Prostate gland (tissue), 2 donors: ENCODE measurements at regions not wholly inside any gene's neighbourhood (a gene's known extent, or its start where the extent isn't known, plus 50 kb on each side); places are given as distances from the start of the nearest gene placed in this dataset.

ENCODE experiments used
- POLR2A ChIP-seq: fragments of 450-650 bp; IDR thresholded peaks from one replicate; pipeline ENCODE4 v1.6.1; 2016; ENCODE audit warnings: antibody characterized with exemption, mild to moderate bottlenecking
- POLR2AphosphoS5 ChIP-seq: sonication (generic); formaldehyde crosslinking; IDR thresholded peaks from one replicate; pipeline ENCODE4 v1.6.1; 2017; ENCODE audit warnings: antibody characterized with exemption
- TF ChIP-seq, protein P1 (sequence below), 4 experiments: fragments of 200-600 bp in 2 of 4; fragments of 450-650 bp in 2 of 4; sonication (generic) in 2 of 4; IDR thresholded peaks; 1 replicate in 3 of 4; 2 replicates in 1 of 4; pipeline ENCODE4 v1.5.1; 2016 to 2019; ENCODE audit warnings: antibody characterized with exemption in 4 of 4, mild to moderate bottlenecking in 2 of 4, moderate library complexity in 2 of 4

GRCh38 chr5:121783700-121784099 lies 68.0 kb upstream of the FTMT start:
- TF ChIP-seq, protein P1, sequence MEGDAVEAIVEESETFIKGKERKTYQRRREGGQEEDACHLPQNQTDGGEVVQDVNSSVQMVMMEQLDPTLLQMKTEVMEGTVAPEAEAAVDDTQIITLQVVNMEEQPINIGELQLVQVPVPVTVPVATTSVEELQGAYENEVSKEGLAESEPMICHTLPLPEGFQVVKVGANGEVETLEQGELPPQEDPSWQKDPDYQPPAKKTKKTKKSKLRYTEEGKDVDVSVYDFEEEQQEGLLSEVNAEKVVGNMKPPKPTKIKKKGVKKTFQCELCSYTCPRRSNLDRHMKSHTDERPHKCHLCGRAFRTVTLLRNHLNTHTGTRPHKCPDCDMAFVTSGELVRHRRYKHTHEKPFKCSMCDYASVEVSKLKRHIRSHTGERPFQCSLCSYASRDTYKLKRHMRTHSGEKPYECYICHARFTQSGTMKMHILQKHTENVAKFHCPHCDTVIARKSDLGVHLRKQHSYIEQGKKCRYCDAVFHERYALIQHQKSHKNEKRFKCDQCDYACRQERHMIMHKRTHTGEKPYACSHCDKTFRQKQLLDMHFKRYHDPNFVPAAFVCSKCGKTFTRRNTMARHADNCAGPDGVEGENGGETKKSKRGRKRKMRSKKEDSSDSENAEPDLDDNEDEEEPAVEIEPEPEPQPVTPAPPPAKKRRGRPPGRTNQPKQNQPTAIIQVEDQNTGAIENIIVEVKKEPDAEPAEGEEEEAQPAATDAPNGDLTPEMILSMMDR (IDR thresholded peaks at IDR 0.05), result no peak
- TF ChIP-seq POLR2AphosphoS5 (no peak), POLR2A (no peak)
